PC-3 (cell line): ENCODE measurements at regions not wholly inside any gene's neighbourhood (a gene's known extent, or its start where the extent isn't known, plus 50 kb on each side); places are given as distances from the start of the nearest gene placed in this dataset.

Experiments used
- ATAC-seq: fragments of 200-7000 bp; cut with Tn5 transposase; 2 replicates; pipeline ENCODE4 v1.9.1; 2020; ENCODE audit warnings: mild to moderate bottlenecking, moderate library complexity
- BruUV-seq: library from RNA; stranded (reverse); fragments of 400-500 nt; replicated peaks from 2 replicates; lab custom pipeline; 2021; lab: Mats Ljungman, UMichigan
- CTCF ChIA-PET: fragments of 300-600 bp; sonication (Branson Sonifier 250); formaldehyde crosslinking; loops from one replicate; lab custom pipeline; 2022; ENCODE audit warnings: antibody characterized with exemption; lab: Charles Lee
- POLR2A ChIA-PET: fragments of 300-600 bp; sonication (Branson Sonifier 250); formaldehyde crosslinking; loops from one replicate; lab custom pipeline; 2022; ENCODE audit warnings: antibody characterized with exemption; ENCODE audit not compliant: unreplicated experiment; lab: Charles Lee
- DNase-seq: peaks from one replicate; pipeline ENCODE4 v3.0.0-alpha.2; 2015
- H2AFZ ChIP-seq: fragments of 300-600 bp; sonication (generic); 2 replicates; pipeline ENCODE4 v1.6.0; 2016; ENCODE audit warnings: antibody characterized with exemption, low read length
- H3F3A ChIP-seq: fragments of 300-600 bp; sonication (generic); one replicate; pipeline ENCODE4 v1.6.0; 2017; ENCODE audit warnings: antibody characterized with exemption, low read length, control low read depth, mild to moderate bottlenecking; ENCODE audit not compliant: unreplicated experiment
- H3K27ac ChIP-seq: fragments of 300-600 bp; sonication (generic); 2 replicates; pipeline ENCODE4 v1.5.1; 2016; ENCODE audit warnings: mild to moderate bottlenecking, low read length
- H3K27me3 ChIP-seq: fragments of 300-600 bp; sonication (generic); 2 replicates; pipeline ENCODE4 v1.6.1; 2016; ENCODE audit warnings: low read length, mixed read lengths
- H3K36me3 ChIP-seq: fragments of 300-600 bp; sonication (generic); 2 replicates; pipeline ENCODE4 v1.6.1; 2016; ENCODE audit warnings: low read depth, mixed run types, low read length, mixed read lengths
- H3K4me1 ChIP-seq: fragments of 300-600 bp; sonication (generic); 2 replicates; pipeline ENCODE4 v1.5.1; 2016; ENCODE audit warnings: low read length; ENCODE audit not compliant: insufficient read depth
- H3K4me2 ChIP-seq: fragments of 300-600 bp; sonication (generic); 2 replicates; pipeline ENCODE4 v1.6.0; 2016; ENCODE audit warnings: low read length
- H3K4me3 ChIP-seq: fragments of 300-600 bp; sonication (generic); 2 replicates; pipeline ENCODE4 v1.5.1; 2016; ENCODE audit warnings: mild to moderate bottlenecking, low read length, mixed read lengths
- H3K79me2 ChIP-seq: fragments of 300-600 bp; sonication (generic); 2 replicates; pipeline ENCODE4 v1.6.1; 2017; ENCODE audit warnings: low read length, mixed read lengths
- H3K9ac ChIP-seq: fragments of 300-600 bp; sonication (generic); 2 replicates; pipeline ENCODE4 v1.6.0; 2016; ENCODE audit warnings: mild to moderate bottlenecking, low read length
- H3K9me2 ChIP-seq: fragments of 300-600 bp; sonication (generic); replicated peaks from 2 replicates; pipeline ENCODE4 v1.6.1; 2016; ENCODE audit warnings: mixed run types, low read length, mixed read lengths
- H3K9me3 ChIP-seq: fragments of 300-600 bp; sonication (generic); 2 replicates; pipeline ENCODE4 v1.6.1; 2016; ENCODE audit warnings: low read length, mixed read lengths
- H4K20me1 ChIP-seq: fragments of 300-600 bp; sonication (generic); 2 replicates; pipeline ENCODE4 v1.6.1; 2016; ENCODE audit warnings: low read length, mixed read lengths
- EZH2 ChIP-seq: fragments of 300-600 bp; sonication (generic); IDR thresholded peaks from one replicate; pipeline ENCODE4 v1.6.1; 2017; ENCODE audit warnings: antibody characterized with exemption, mild to moderate bottlenecking, low read length; ENCODE audit not compliant: unreplicated experiment
- EZH2phosphoT487 ChIP-seq: fragments of 300-600 bp; sonication (generic); IDR thresholded peaks from 2 replicates; pipeline ENCODE4 v1.6.1; 2018; ENCODE audit warnings: mild to moderate bottlenecking, antibody characterized with exemption, low read length, borderline replicate concordance
- intact Hi-C: fragments of 100-400 bp; cut with micrococcal nuclease; formaldehyde crosslinking; loops from 2 replicates; pipeline ENCODE4 v1.9.0; 2023
- TF ChIP-seq, protein P1 (sequence below): fragments of 300-600 bp; sonication (generic); conservative IDR thresholded peaks from 2 replicates; pipeline ENCODE4 v1.5.1; 2017; ENCODE audit warnings: antibody characterized with exemption, low read depth, mild to moderate bottlenecking, low read length

DNA sequence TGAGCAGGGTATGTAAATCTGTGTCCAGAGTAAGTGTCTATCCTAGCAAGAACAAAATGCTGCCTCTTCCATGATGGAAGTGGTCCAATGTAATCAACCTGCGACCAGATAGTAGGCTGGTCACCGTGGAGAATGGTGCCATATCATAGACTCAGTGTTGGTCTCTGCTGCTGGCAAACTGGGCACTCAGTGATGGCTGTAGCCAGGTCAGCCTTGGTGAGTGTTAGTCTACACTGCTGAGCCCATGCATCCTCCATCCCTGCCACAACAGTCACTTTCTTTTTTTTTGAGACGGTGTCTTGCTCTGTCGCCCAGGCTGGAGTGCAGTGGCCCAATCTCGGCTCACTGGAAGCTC, 69.3 kb downstream of the CHRD start:
- no peak for TF ChIP-seq EZH2phosphoT487
- H3K4me2 ChIP-seq = 0 out of 2 replicates have a peak overlapping the region, but pooled peaks have one; percentile 3
- DNase-seq (no peak), ATAC-seq (peak; percentile 59)
- H3K9me2 ChIP-seq = no peaks in the 10 kb centered on the region
- no peaks in the 10 kb centered on the region for H3K36me3 ChIP-seq
- H3F3A ChIP-seq = no peaks in the 10 kb centered on the region
- no peaks in the 10 kb centered on the region for H3K9me3 ChIP-seq
- H3K27me3 ChIP-seq = no peaks in the 10 kb centered on the region
- H2AFZ ChIP-seq = no peak overlapping the region
- CTCF ChIA-PET = interaction anchor here (0.7 kb wide), 1 partner anchor 298 kb away, joined by 4 read pairs; no protein-coding TSS in a partner anchor
- H3K9ac ChIP-seq = no peak overlapping the region
- no peaks in the 10 kb centered on the region for H4K20me1 ChIP-seq
- H3K4me3 ChIP-seq = no peak overlapping the region
- H3K4me1 ChIP-seq = peaks cover 13% of the 10 kb centered on the region
- no peak overlapping the region for H3K27ac ChIP-seq
- intact Hi-C loops = no loop called here
- no TSS peak for BruUV-seq
- H3K79me2 ChIP-seq = no peaks in the 10 kb centered on the region
- POLR2A ChIA-PET = no interaction called here

DNA sequence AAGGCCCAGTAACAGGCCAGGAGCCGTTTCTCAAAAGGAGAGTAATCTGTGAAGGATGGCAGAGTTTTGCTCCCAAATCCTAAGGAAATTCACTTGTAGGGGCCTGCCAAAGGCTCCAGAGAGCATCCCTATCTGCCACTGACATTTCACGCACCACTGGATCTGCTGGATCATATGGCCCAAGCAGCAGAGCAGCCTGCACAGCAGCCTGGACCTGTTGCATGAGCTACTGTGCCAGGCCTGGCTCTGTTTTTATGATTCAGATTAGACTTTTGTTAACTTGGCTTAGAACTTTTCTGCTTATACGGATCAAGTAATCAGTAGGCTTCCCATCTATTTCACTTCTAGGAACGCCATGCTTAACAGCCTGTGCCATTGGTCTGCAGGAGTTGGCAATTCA, 70.7 kb downstream of the CHRD start:
- no TSS peak for BruUV-seq
- Histone ChIP-seq H3K9me2 (no peaks in the 10 kb centered on the region), H3F3A (no peaks in the 10 kb centered on the region), H3K27ac (no peak overlapping the region), H3K79me2 (no peaks in the 10 kb centered on the region), H3K9ac (no peak overlapping the region), H3K27me3 (no peaks in the 10 kb centered on the region), H3K36me3 (no peaks in the 10 kb centered on the region), H3K9me3 (no peaks in the 10 kb centered on the region), H2AFZ (no peak overlapping the region), H3K4me2 (no peak overlapping the region), H4K20me1 (no peaks in the 10 kb centered on the region), H3K4me1 (peaks cover 13% of the 10 kb centered on the region), H3K4me3 (no peak overlapping the region)
- TF ChIP-seq EZH2 = no peak
- no peak for TF ChIP-seq EZH2phosphoT487
- TF ChIP-seq, protein P1, sequence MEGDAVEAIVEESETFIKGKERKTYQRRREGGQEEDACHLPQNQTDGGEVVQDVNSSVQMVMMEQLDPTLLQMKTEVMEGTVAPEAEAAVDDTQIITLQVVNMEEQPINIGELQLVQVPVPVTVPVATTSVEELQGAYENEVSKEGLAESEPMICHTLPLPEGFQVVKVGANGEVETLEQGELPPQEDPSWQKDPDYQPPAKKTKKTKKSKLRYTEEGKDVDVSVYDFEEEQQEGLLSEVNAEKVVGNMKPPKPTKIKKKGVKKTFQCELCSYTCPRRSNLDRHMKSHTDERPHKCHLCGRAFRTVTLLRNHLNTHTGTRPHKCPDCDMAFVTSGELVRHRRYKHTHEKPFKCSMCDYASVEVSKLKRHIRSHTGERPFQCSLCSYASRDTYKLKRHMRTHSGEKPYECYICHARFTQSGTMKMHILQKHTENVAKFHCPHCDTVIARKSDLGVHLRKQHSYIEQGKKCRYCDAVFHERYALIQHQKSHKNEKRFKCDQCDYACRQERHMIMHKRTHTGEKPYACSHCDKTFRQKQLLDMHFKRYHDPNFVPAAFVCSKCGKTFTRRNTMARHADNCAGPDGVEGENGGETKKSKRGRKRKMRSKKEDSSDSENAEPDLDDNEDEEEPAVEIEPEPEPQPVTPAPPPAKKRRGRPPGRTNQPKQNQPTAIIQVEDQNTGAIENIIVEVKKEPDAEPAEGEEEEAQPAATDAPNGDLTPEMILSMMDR = no peak
- CTCF ChIA-PET = no interaction called here
- ATAC-seq = no peak
- intact Hi-C loops = no loop called here
- POLR2A ChIA-PET = no interaction called here
- no peak for DNase-seq

DNA sequence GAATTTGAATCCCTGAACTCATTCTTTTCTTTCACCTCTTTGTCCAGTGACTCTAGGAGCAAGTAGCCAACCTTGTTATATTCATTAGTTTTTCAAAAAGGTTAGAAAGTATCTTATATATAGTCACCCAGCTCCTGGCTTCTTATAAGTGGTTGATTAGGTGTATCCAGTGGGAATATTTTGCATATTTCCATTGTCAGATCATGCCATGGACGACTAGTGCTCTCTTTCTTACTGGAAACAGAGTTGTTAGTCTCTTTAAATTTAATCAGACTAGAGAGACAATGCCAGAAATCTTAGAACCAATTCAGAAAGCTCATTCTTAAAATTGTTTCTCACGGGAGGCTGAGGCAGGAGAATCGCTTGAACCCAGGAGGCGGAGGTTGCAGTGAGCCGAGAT, 73.4 kb downstream of the CHRD start:
- Histone ChIP-seq H2AFZ (no peak overlapping the region), H3K36me3 (no peaks in the 10 kb centered on the region), H3K27ac (no peak overlapping the region), H4K20me1 (no peaks in the 10 kb centered on the region), H3K9ac (no peak overlapping the region), H3K4me1 (peaks cover 10% of the 10 kb centered on the region), H3F3A (no peaks in the 10 kb centered on the region), H3K79me2 (no peaks in the 10 kb centered on the region), H3K4me2 (no peak overlapping the region), H3K4me3 (no peak overlapping the region), H3K9me3 (no peaks in the 10 kb centered on the region), H3K9me2 (no peaks in the 10 kb centered on the region), H3K27me3 (0 out of 2 replicates have a peak, but pooled peaks cover 9% of the 10 kb centered on the region)
- TF ChIP-seq EZH2 (no peak), EZH2phosphoT487 (no peak)
- intact Hi-C loops = no loop called here
- BruUV-seq = no TSS peak
- ATAC-seq (no peak), DNase-seq (no peak)
- ChIA-PET CTCF (interaction anchor here (0.6 kb wide), 1 partner anchor 13 kb away, joined by 3 read pairs; no protein-coding TSS in a partner anchor), POLR2A (no interaction called here)

DNA sequence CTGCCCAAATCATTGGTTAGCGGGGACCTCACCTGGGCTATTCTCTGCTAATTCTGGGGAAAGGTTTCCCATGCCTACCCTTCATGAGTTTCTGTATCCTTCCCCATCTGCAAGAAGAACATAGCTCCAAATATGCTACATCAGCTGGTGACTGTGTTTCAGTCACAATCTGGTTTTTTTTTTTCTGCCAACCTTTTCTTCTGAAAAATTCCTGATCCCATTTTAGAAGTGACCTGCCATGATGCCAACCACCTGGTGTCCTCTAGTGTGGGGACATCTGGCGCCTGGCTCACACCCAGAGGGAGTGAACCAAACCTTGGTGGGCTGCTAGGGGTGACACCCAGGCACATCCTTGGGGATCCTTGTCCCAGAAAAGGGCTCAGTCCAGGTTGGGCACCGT, 76.1 kb downstream of the CHRD start:
- Histone ChIP-seq H3K9ac (no peak overlapping the region), H4K20me1 (no peaks in the 10 kb centered on the region), H3K36me3 (no peaks in the 10 kb centered on the region), H3K79me2 (no peaks in the 10 kb centered on the region), H3K4me3 (no peak overlapping the region), H3K4me2 (no peak overlapping the region), H3F3A (no peaks in the 10 kb centered on the region), H2AFZ (no peak overlapping the region), H3K4me1 (0 out of 2 replicates have a peak, but pooled peaks cover 5% of the 10 kb centered on the region), H3K27me3 (0 out of 2 replicates have a peak, but pooled peaks cover 9% of the 10 kb centered on the region), H3K27ac (no peak overlapping the region), H3K9me3 (no peaks in the 10 kb centered on the region), H3K9me2 (no peaks in the 10 kb centered on the region)
- ATAC-seq (no peak), DNase-seq (no peak)
- TF ChIP-seq EZH2 (no peak), EZH2phosphoT487 (no peak)
- TF ChIP-seq, protein P1 = no peak
- BruUV-seq = no TSS peak
- intact Hi-C loops = no loop called here
- ChIA-PET POLR2A (no interaction called here), CTCF (no interaction called here)
